ENCODE measurements at regions not wholly inside any gene's neighbourhood (a gene's known extent, or its start where the extent isn't known, plus 50 kb on each side); places are given as distances from the start of the nearest gene placed in this dataset.

- TF ChIP-seq EZH2 (IDR thresholded peaks at IDR 0.05; ENCODE audit: low read length): no peak
- TF ChIP-seq, protein P1, sequence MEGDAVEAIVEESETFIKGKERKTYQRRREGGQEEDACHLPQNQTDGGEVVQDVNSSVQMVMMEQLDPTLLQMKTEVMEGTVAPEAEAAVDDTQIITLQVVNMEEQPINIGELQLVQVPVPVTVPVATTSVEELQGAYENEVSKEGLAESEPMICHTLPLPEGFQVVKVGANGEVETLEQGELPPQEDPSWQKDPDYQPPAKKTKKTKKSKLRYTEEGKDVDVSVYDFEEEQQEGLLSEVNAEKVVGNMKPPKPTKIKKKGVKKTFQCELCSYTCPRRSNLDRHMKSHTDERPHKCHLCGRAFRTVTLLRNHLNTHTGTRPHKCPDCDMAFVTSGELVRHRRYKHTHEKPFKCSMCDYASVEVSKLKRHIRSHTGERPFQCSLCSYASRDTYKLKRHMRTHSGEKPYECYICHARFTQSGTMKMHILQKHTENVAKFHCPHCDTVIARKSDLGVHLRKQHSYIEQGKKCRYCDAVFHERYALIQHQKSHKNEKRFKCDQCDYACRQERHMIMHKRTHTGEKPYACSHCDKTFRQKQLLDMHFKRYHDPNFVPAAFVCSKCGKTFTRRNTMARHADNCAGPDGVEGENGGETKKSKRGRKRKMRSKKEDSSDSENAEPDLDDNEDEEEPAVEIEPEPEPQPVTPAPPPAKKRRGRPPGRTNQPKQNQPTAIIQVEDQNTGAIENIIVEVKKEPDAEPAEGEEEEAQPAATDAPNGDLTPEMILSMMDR (optimal IDR thresholded peaks at IDR 0.05 in 1 of 3, IDR thresholded peaks at IDR 0.05 in 1 of 3, conservative IDR thresholded peaks at IDR 0.05 in 1 of 3; ENCODE audit: extremely low read depth in 1 of 3, insufficient read depth in 2 of 3, low read length in 3 of 3): no peak
- no peak overlapping the region for H2AFZ ChIP-seq (ENCODE audit: control insufficient read depth, low read length)
- H3K4me2 ChIP-seq (ENCODE audit: control insufficient read depth, extremely low read depth, insufficient read depth, low read depth, low read length): no peak overlapping the region
- H3K36me3 ChIP-seq (ENCODE audit: control insufficient read depth in 2 of 2, extremely low read depth in 1 of 2, insufficient read depth in 2 of 2, low read length in 2 of 2): no peaks in the 10 kb centered on the region
- FAIRE-seq (no peak), DNase-seq (ENCODE audit: low read depth, low spot score) (no peak)
- no peaks in the 10 kb centered on the region for H3K4me1 ChIP-seq (ENCODE audit: control insufficient read depth, extremely low read depth, insufficient read depth, low read length)
- dilution Hi-C loops (cut with MboI; ENCODE audit: extremely low pct_ligation_motif_present, low sequenced_read_pairs): no loop called here
- H3K9ac ChIP-seq (ENCODE audit: control insufficient read depth, extremely low read depth, insufficient read depth, low read length): no peak overlapping the region
- no peaks in the 10 kb centered on the region for H3K79me2 ChIP-seq (ENCODE audit: control insufficient read depth, insufficient read depth, low read length)
- H3K27ac ChIP-seq (ENCODE audit: control insufficient read depth, insufficient read depth, low read length): no peak overlapping the region
- H3K9me1 ChIP-seq (ENCODE audit: control insufficient read depth, extremely low read depth, insufficient read depth, low read length): no peaks in the 10 kb centered on the region
- H3K4me3 ChIP-seq (ENCODE audit: control insufficient read depth in 2 of 3, extremely low read depth in 1 of 3, insufficient read depth in 2 of 3, low read depth in 1 of 3, low read length in 3 of 3): no peak overlapping the region
- no peaks in the 10 kb centered on the region for H4K20me1 ChIP-seq (ENCODE audit: control insufficient read depth, extremely low read depth, insufficient read depth, low read length)
- no peaks in the 10 kb centered on the region for H3K9me3 ChIP-seq (ENCODE audit: control insufficient read depth, low read depth, low read length)
- no peaks in the 10 kb centered on the region for H3K27me3 ChIP-seq (ENCODE audit: control insufficient read depth, extremely low read depth, insufficient read depth, low read length)
Observed at GRCh38 chr10:10657139-10657760, 360.4 kb upstream of the CELF2 start.

- Histone ChIP-seq H3K27ac (ENCODE audit: control insufficient read depth, insufficient read depth, low read length) (no peak overlapping the region), H3K9me3 (ENCODE audit: control insufficient read depth, low read depth, low read length) (no peaks in the 10 kb centered on the region)
- FAIRE-seq: no peak
Observed at GRCh38 chr10:10658172-10658785, 359.4 kb upstream of the CELF2 start.

More at GRCh38 chr10:10658172-10658785, 359.4 kb upstream of the CELF2 start:
- Histone ChIP-seq H3K4me2 (ENCODE audit: control insufficient read depth, extremely low read depth, insufficient read depth, low read depth, low read length) (no peak overlapping the region), H3K9me1 (ENCODE audit: control insufficient read depth, extremely low read depth, insufficient read depth, low read length) (no peaks in the 10 kb centered on the region), H3K36me3 (ENCODE audit: control insufficient read depth in 2 of 2, extremely low read depth in 1 of 2, insufficient read depth in 2 of 2, low read length in 2 of 2) (no peaks in the 10 kb centered on the region), H3K4me3 (ENCODE audit: control insufficient read depth in 2 of 3, extremely low read depth in 1 of 3, insufficient read depth in 2 of 3, low read depth in 1 of 3, low read length in 3 of 3) (no peak overlapping the region), H3K27me3 (ENCODE audit: control insufficient read depth, extremely low read depth, insufficient read depth, low read length) (no peaks in the 10 kb centered on the region), H3K79me2 (ENCODE audit: control insufficient read depth, insufficient read depth, low read length) (no peaks in the 10 kb centered on the region), H3K9ac (ENCODE audit: control insufficient read depth, extremely low read depth, insufficient read depth, low read length) (no peak overlapping the region), H4K20me1 (ENCODE audit: control insufficient read depth, extremely low read depth, insufficient read depth, low read length) (no peaks in the 10 kb centered on the region), H3K4me1 (ENCODE audit: control insufficient read depth, extremely low read depth, insufficient read depth, low read length) (no peaks in the 10 kb centered on the region), H2AFZ (ENCODE audit: control insufficient read depth, low read length) (no peak overlapping the region)
- dilution Hi-C loops (cut with MboI; ENCODE audit: extremely low pct_ligation_motif_present, low sequenced_read_pairs): no loop called here
- no peak for TF ChIP-seq EZH2 (IDR thresholded peaks at IDR 0.05; ENCODE audit: low read length)
- TF ChIP-seq, protein P1 (optimal IDR thresholded peaks at IDR 0.05 in 1 of 3, IDR thresholded peaks at IDR 0.05 in 1 of 3, conservative IDR thresholded peaks at IDR 0.05 in 1 of 3; ENCODE audit: extremely low read depth in 1 of 3, insufficient read depth in 2 of 3, low read length in 3 of 3): no peak
- DNase-seq (ENCODE audit: low read depth, low spot score): no peak
